HG03521 (cell line): ENCODE measurements at regions not wholly inside any gene's neighbourhood (a gene's known extent, or its start where the extent isn't known, plus 50 kb on each side); places are given as distances from the start of the nearest gene placed in this dataset.
"Not testable (repeated sequence)": the region's sequence is repeated elsewhere in the genome, so short reads cannot be mapped to it uniquely, and the experiment has no call there.

ENCODE experiments used
- ATAC-seq: cut with Tn5 transposase; IDR thresholded peaks from one replicate; pipeline ENCODE4 v1.9.1; 2021; ENCODE audit warnings: mild to moderate bottlenecking, moderate library complexity; ENCODE audit not compliant: unreplicated experiment

GRCh38 chr10:64765498-64765897 lies 1244.3 kb downstream of the REEP3 start:
- no peak for ATAC-seq

GRCh38 chr10:64771253-64772050 lies 1250.3 kb downstream of the REEP3 start:
- no peak for ATAC-seq

DNA sequence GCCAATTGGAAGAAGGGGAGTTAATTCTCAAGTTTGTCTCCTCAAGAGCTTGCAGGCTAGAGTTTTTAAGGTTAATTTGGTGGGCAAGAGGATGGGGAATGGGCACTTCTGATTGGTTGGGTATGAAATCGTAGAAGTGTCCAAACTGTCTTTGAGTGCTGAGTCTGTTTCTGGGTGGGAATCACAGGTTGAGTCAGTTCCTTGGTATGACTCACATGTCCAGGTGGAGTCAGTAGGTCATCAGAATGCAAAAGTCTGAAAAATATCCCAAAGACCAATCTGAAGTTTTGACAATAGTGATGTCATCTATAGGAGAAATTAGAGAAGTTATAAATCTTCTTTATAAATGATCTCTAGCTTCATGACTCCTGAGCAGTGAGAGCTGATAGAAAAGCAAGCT lies 1252.2 kb downstream of the REEP3 start:
- ATAC-seq = no peak

- ATAC-seq = not testable (repeated sequence)
These were observed 1263.2 kb downstream of the REEP3 start for GRCh38 chr10:64784451-64784850.

- no peak for ATAC-seq
These were observed 1264.6 kb downstream of the REEP3 start for GRCh38 chr10:64785816-64786215.

- no peak for ATAC-seq
These were observed 1265.8 kb downstream of the REEP3 start for GRCh38 chr10:64786989-64787388.

DNA sequence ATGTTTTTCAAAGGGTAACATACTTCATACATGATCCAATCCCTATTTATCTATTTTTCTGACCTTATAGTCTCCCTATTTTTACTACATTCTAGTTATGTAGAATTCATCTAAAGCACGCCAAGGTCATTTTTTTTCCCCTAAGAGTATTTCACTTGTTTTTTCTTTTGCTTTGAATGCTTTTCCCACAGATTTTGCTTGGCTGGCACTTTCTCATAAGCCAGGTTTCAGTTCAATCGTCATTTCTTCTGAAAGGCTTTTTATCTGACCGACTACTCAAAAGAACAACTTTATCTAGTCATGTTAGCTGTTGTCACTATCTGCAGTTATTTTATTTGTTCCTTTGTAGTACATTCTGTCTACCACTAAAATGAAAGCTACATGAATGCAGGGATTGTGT lies 1274.6 kb downstream of the REEP3 start:
- no peak for ATAC-seq

DNA sequence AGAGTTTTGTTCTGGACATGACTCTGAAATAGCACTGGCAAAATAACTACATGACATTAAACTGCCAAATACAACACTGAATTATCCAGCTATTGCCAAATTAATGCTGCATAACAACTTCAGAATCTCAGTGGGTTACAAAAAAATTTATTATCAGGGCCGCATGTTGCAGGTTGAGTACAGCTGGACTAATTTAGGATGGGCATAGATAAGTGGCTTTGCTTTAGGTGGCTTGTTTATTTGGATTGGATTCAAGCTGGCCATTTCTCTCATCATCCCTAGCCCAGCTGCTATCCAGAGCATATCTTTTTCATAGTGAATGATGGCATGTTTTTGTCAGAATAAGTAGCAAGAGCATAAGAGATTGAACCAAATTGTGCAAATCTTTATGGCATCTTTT lies 1277.1 kb downstream of the REEP3 start:
- no peak for ATAC-seq

GRCh38 chr10:64808233-64808632 lies 1287.0 kb downstream of the REEP3 start:
- ATAC-seq = not testable (repeated sequence)

DNA sequence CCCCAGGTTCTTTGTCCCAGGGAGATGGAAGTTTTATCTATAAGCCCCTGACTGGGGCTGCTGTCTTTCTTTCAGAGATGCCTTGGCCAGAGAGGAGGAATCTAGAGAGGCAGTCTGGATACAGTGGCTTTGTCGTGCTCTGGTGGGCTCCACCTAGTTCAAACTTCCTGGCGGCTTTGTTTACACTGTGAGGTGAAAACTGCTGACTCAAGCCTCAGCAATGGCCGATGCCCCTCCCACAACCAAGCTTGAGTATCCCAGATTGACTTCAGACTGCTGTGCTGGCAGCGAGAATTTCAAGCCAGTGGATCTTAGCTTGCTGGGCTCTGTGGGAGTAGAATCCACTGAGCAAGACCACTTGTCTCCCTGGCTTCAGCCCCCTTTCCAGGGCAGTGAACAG lies 1288.8 kb downstream of the REEP3 start:
- not testable (repeated sequence) for ATAC-seq

DNA sequence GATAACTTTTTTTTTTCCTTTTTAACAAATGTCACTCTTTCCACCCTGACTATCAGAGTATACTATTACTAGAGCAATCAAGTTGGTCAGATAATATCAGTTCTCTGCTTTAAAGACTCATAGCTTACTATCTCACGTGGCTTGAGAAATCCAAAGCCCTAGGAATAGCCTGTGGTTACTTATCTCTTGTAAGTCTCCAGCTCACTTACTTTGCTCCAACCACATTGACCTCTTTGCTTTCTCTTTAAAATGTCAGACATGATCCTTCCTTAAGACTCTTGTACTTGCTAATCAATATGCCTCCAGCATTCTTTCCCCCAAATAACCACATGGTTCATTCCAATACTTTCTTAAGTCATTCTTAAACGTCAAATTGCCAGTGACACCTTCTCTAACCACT lies 1292.2 kb downstream of the REEP3 start:
- no peak for ATAC-seq

GRCh38 chr10:64814201-64814600 lies 1293.0 kb downstream of the REEP3 start:
- no peak for ATAC-seq

DNA sequence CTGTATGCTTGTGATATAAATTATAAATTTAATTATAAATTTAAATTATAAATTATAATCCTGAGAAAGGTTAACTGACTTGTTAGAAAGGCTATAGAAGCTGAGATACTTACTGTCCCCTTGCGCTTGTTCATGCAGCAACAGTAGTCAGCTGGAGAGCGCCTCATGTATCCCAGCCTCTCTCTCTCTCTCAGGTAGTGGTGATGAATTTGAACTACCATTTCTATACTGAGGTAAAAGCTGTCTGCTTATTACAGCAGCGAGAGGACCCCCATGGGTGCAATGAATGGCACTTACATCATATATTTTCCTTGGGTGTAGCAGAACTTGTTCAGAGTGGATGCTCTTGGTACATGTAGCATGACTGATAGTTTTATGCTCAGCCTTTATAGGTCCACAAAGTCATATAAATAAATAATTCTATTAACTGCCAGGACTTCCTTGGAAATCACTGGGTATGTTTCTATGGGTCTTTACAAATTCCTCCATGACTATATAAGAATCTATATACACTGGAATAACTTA lies 1308.7 kb downstream of the REEP3 start:
- no peak for ATAC-seq

DNA sequence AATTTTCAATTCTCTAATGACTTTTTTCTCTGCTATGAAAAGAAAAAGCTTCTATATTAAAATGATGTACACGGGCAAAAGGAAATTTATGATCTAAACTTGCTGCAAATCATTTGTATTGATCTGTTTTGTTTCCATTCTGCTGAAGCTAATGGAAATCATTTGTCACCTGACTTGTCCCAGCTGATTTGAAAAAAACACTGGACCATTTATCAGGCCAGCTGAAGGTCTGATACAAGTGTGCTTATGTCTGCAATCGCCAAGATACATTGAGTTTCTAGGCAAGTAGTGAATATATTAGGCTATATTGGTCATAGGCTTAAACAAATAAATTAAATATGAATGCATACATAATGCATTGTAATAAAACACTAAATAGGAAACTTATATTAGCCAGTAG lies 1309.7 kb downstream of the REEP3 start:
- ATAC-seq = no peak

DNA sequence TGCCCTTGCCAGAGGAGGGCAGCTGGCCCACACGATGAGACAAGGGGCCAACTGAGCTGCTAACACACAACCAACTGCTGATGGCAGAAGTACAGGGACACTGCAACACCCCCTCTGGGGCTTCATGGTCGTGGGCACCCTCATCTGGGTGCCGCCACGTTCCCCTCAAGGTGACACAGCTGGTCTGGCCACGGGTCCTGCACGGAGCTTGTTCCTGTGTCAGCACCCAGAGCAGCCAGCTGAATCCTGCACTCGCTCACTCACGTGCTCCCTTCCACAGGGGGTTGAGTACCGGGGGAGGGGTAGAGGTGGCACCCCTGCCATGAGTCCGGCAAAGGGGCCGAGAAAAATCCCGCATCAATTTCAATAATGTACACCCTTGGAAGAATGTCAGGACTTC lies 1319.1 kb downstream of the REEP3 start:
- no peak for ATAC-seq

DNA sequence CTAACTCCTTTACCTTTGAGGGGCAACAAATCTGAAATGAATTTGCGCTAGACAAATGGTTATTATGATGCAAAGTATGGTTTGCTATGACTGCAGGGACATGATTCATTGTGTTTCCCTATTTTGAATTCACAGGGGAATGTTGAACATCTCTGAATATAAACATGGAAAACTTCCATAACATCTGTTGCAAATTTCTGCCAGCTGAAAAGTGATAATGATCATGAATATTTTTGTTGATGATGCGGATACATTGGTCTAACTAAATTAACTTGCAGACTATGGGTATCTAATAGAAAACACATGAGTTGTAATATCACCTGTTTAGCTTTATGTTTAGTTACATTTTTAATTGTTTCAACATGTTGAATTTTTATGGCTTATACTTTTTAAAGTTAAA lies 1325.5 kb downstream of the REEP3 start:
- no peak for ATAC-seq

DNA sequence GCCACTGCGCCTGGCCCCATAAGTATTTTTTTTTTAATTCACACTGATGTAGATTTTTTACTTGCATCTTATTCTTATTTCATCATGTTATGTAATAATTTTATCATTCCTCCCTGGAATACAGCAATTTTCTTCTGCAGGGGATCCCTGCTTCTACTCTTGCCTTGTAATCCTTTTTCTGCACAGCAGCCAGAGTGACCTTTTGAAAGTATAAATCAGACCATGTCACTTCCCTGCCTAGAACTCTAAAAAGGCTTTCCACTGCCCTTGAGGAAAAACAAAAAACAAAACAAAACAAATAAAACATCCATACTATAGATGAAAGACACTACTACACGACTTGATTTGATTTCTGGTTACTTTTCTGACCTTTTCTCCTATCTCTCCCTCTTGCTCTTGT lies 1334.7 kb downstream of the REEP3 start:
- ATAC-seq = no peak

DNA sequence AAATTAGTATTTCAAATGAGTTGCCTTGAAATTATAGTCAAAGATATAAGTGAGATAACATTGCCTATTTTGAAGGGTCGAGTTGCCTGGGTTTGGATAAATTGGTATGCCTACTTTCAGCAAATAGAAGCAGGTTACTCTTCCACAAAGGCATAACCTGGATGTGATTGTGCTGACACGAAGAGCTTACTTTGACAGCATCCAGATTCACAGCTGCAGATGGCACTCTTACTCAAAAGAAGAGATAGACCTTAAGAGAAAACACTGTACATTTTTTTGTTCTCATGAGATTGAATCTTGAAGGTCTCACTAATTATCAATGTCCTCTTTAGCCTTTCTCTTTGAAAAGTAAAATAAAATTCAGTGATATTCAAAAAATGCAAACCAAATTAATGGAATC lies 1338.7 kb downstream of the REEP3 start:
- ATAC-seq = no peak

- ATAC-seq = no peak
These were observed 1342.6 kb downstream of the REEP3 start for GRCh38 chr10:64863836-64864235.

GRCh38 chr10:64867501-64867962 lies 1346.3 kb downstream of the REEP3 start:
- ATAC-seq = no peak

GRCh38 chr10:64873088-64873487 lies 1351.9 kb downstream of the REEP3 start:
- no peak for ATAC-seq

DNA sequence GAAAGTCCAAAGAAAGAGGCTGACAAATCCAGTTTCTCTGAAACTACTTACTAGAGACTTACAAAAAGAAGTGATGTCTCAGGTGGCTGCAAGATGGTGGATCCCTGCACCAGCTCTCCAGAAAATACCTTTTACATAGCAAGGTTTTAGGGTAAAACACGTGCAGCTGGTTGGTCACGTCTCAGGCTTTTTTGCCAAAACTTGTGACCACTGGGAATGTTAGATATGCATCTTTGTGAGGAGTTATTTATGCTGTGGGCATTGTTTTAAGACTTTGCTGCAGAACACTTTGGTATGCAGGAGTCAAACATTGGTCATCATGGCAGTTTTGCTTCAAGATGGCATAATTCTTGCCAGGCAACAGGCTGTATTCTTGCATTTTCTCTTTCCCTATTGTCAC lies 1352.8 kb downstream of the REEP3 start:
- no peak for ATAC-seq

GRCh38 chr10:64880546-64880945 lies 1359.3 kb downstream of the REEP3 start:
- ATAC-seq = no peak
